ENCODE measurements at regions not wholly inside any gene's neighbourhood (a gene's known extent, or its start where the extent isn't known, plus 50 kb on each side); places are given as distances from the start of the nearest gene placed in this dataset.

GRCh38 chr18:38262661-38263060, 697.1 kb upstream of the CELF4 start:
- Histone ChIP-seq H2AFZ (ENCODE audit: low read depth) (no peak overlapping the region), H3K4me1 (ENCODE audit: low read depth, poor library complexity, severe bottlenecking) (no peaks in the 10 kb centered on the region), H3K9ac (no peak overlapping the region), H3K4me2 (no peak overlapping the region), H3K79me2 (ENCODE audit: insufficient read depth, low read depth) (no peaks in the 10 kb centered on the region), H3K27ac (no peak overlapping the region), H4K20me1 (ENCODE audit: insufficient read depth) (no peaks in the 10 kb centered on the region), H3K36me3 (ENCODE audit: insufficient read depth) (no peaks in the 10 kb centered on the region), H3K27me3 (ENCODE audit: insufficient read depth, low read depth) (no peaks in the 10 kb centered on the region), H3K4me3 (IDR thresholded peaks at IDR 0.05; ENCODE audit: insufficient read depth, low read depth, low read length) (no peak overlapping the region)
- no peak for TF ChIP-seq CTCF (conservative IDR thresholded peaks at IDR 0.05; ENCODE audit: low read depth, low read length)

GRCh38 chr18:38257661-38258060, 692.1 kb upstream of the CELF4 start:
- TF ChIP-seq CTCF (conservative IDR thresholded peaks at IDR 0.05; ENCODE audit: low read depth, low read length), result no peak

DNA sequence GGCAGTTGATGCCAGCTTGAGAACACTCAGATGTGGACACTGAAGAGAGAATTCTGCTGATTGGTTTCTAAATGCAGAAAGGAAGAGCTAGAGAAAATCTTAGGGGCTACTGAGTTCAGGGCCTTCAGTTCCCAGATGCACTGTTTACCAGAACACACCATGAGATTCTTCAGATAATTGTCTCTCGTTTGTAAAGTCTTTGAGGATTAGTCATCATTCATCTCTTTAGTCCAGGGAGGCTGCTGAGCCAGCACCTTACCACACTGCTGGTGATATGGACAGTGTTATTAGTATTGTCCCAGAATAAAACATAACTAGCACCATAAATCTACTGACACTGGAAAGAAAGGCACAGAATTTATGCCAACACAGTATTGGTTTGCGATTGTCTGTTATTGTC, 690.8 kb upstream of the CELF4 start:
- Histone ChIP-seq H3K4me3 (IDR thresholded peaks at IDR 0.05; ENCODE audit: insufficient read depth, low read depth, low read length) (no peak overlapping the region), H2AFZ (ENCODE audit: low read depth) (no peak overlapping the region), H3K9ac (no peak overlapping the region), H3K27me3 (ENCODE audit: insufficient read depth, low read depth) (no peaks in the 10 kb centered on the region), H3K4me2 (no peak overlapping the region), H3K4me1 (ENCODE audit: low read depth, poor library complexity, severe bottlenecking) (no peaks in the 10 kb centered on the region), H3K27ac (no peak overlapping the region), H3K79me2 (ENCODE audit: insufficient read depth, low read depth) (no peaks in the 10 kb centered on the region), H3K36me3 (ENCODE audit: insufficient read depth) (no peaks in the 10 kb centered on the region), H4K20me1 (ENCODE audit: insufficient read depth) (no peaks in the 10 kb centered on the region)
- no peak for TF ChIP-seq CTCF (conservative IDR thresholded peaks at IDR 0.05; ENCODE audit: low read depth, low read length)

More at GRCh38 chr18:38257661-38258060, 692.1 kb upstream of the CELF4 start:
- no peaks in the 10 kb centered on the region for H4K20me1 ChIP-seq (ENCODE audit: insufficient read depth)
- no peak overlapping the region for H2AFZ ChIP-seq (ENCODE audit: low read depth)
- H3K4me3 ChIP-seq (IDR thresholded peaks at IDR 0.05; ENCODE audit: insufficient read depth, low read depth, low read length), result no peak overlapping the region
- no peaks in the 10 kb centered on the region for H3K36me3 ChIP-seq (ENCODE audit: insufficient read depth)
- no peaks in the 10 kb centered on the region for H3K27me3 ChIP-seq (ENCODE audit: insufficient read depth, low read depth)
- H3K9ac ChIP-seq, result no peak overlapping the region
- no peak overlapping the region for H3K27ac ChIP-seq
- no peaks in the 10 kb centered on the region for H3K4me1 ChIP-seq (ENCODE audit: low read depth, poor library complexity, severe bottlenecking)
- H3K79me2 ChIP-seq (ENCODE audit: insufficient read depth, low read depth), result no peaks in the 10 kb centered on the region
- H3K4me2 ChIP-seq, result no peak overlapping the region

DNA sequence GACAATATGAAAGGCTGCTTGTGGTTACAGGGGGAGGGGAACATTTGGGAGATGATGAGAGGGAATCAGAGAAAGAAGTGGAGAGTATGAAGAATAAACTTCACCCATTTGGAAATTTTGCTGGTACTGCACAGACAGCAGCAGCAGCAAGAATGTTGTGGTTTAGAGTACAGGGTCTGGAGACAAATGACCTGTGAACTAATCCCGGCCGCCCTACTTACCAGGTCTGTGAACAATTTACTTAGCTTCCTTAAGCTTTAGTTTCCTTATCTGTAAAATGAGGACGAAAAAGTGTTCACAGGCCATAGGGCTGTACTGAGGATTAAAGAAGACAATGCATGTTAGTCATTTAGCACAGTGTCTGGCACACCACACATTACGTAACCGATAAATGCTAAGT, 685.4 kb upstream of the CELF4 start:
- Histone ChIP-seq H3K27ac (no peak overlapping the region), H3K27me3 (ENCODE audit: insufficient read depth, low read depth) (no peaks in the 10 kb centered on the region), H3K79me2 (ENCODE audit: insufficient read depth, low read depth) (no peaks in the 10 kb centered on the region), H3K4me2 (no peak overlapping the region), H3K9ac (no peak overlapping the region), H2AFZ (ENCODE audit: low read depth) (no peak overlapping the region), H4K20me1 (ENCODE audit: insufficient read depth) (no peaks in the 10 kb centered on the region), H3K4me3 (IDR thresholded peaks at IDR 0.05; ENCODE audit: insufficient read depth, low read depth, low read length) (no peak overlapping the region), H3K4me1 (ENCODE audit: low read depth, poor library complexity, severe bottlenecking) (peaks cover 23% of the 10 kb centered on the region), H3K36me3 (ENCODE audit: insufficient read depth) (no peaks in the 10 kb centered on the region)
- TF ChIP-seq CTCF (conservative IDR thresholded peaks at IDR 0.05; ENCODE audit: low read depth, low read length), result no peak
